IPS DF 6.9 (cell line): ENCODE measurements at regions not wholly inside any gene's neighbourhood (a gene's known extent, or its start where the extent isn't known, plus 50 kb on each side); places are given as distances from the start of the nearest gene placed in this dataset.

Source experiments
- DNase-seq: peaks from one replicate; pipeline ENCODE4 v3.0.0-alpha.2; 2013; ENCODE audit warnings: low read depth, low spot score
- H3K27ac ChIP-seq: one replicate; pipeline ENCODE4 v1.5.1; 2013; ENCODE audit warnings: low read length, control low read depth
- H3K27me3 ChIP-seq: 2 replicates; pipeline ENCODE4 v1.6.1; 2013; ENCODE audit warnings: mild to moderate bottlenecking, low read length; ENCODE audit not compliant: control insufficient read depth, insufficient read depth
- H3K36me3 ChIP-seq: 2 replicates; pipeline ENCODE4 v1.6.1; 2013; ENCODE audit warnings: low read length; ENCODE audit not compliant: control insufficient read depth, insufficient read depth
- H3K4me1 ChIP-seq: 2 replicates; pipeline ENCODE4 v1.6.1; 2013; ENCODE audit warnings: low read length; ENCODE audit not compliant: control insufficient read depth, insufficient read depth
- H3K4me3 ChIP-seq: 2 replicates; pipeline ENCODE4 v1.5.1; 2013; ENCODE audit warnings: mild to moderate bottlenecking, low read length
- H3K9me3 ChIP-seq: 2 replicates; pipeline ENCODE4 v1.6.1; 2013; ENCODE audit warnings: low read length, inconsistent platforms; ENCODE audit not compliant: control insufficient read depth, insufficient read depth
- whole genome bisulfite sequencing: extraction: QIAGEN DNeasy Blood & Tissue Kit; methylation state at CpG from one replicate; pipeline ENCODE4 v1.1.7; 2013; ENCODE audit warnings: mixed read lengths, missing lambda C conversion rate; ENCODE audit not compliant: insufficient read length, insufficient coverage; 5-methylcytosine and 5-hydroxymethylcytosine counted together

- Histone ChIP-seq H3K27ac (no peak overlapping the region), H3K36me3 (no peaks in the 10 kb centered on the region), H3K4me1 (no peaks in the 10 kb centered on the region), H3K4me3 (no peak overlapping the region), H3K27me3 (no peaks in the 10 kb centered on the region), H3K9me3 (no peaks in the 10 kb centered on the region)
- no CpG with 5 or more reads among the region's 6 CpGs for WGBS
- no peak for DNase-seq
Observed at GRCh38 chr2:139293992-139294548, 513.9 kb upstream of the NXPH2 start.

GRCh38 chr2:139281124-139281523, 500.9 kb upstream of the NXPH2 start:
- Histone ChIP-seq H3K9me3 (no peaks in the 10 kb centered on the region), H3K27ac (no peak overlapping the region), H3K4me1 (no peaks in the 10 kb centered on the region), H3K36me3 (no peaks in the 10 kb centered on the region), H3K27me3 (no peaks in the 10 kb centered on the region), H3K4me3 (no peak overlapping the region)
- no CpG with 5 or more reads among the region's 2 CpGs for WGBS
- DNase-seq, result no peak

- no peaks in the 10 kb centered on the region for H3K36me3 ChIP-seq
- H3K4me1 ChIP-seq, result peaks cover 2% of the 10 kb centered on the region; the same call in 1 of the 2 replicates
- no peaks in the 10 kb centered on the region for H3K9me3 ChIP-seq
- H3K27ac ChIP-seq, result no peak overlapping the region
- WGBS, result no CpG with 5 or more reads among the region's 1 CpG
- no peak overlapping the region for H3K4me3 ChIP-seq
- no peak for DNase-seq
- no peaks in the 10 kb centered on the region for H3K27me3 ChIP-seq
Observed at GRCh38 chr2:139271879-139272278, 491.7 kb upstream of the NXPH2 start.

GRCh38 chr2:139271149-139271548, 491.0 kb upstream of the NXPH2 start:
- Histone ChIP-seq H3K9me3 (no peaks in the 10 kb centered on the region), H3K4me1 (peaks cover 2% of the 10 kb centered on the region; the same call in 1 of the 2 replicates), H3K27ac (no peak overlapping the region), H3K27me3 (no peaks in the 10 kb centered on the region), H3K36me3 (no peaks in the 10 kb centered on the region), H3K4me3 (no peak overlapping the region)
- DNase-seq, result no peak
- WGBS, result no CpG with 5 or more reads among the region's 2 CpGs

- Histone ChIP-seq H3K36me3 (no peaks in the 10 kb centered on the region), H3K9me3 (no peaks in the 10 kb centered on the region), H3K27me3 (no peaks in the 10 kb centered on the region), H3K4me1 (no peaks in the 10 kb centered on the region), H3K4me3 (no peak overlapping the region), H3K27ac (no peak overlapping the region)
- WGBS, result no CpG with 5 or more reads among the region's 2 CpGs
- no peak for DNase-seq
Observed at GRCh38 chr2:139260052-139260430, 479.9 kb upstream of the NXPH2 start.

- H3K9me3 ChIP-seq, result no peaks in the 10 kb centered on the region
- 100% methylated on average over 1 of the region's 5 CpGs for WGBS
- no peak overlapping the region for H3K27ac ChIP-seq
- no peaks in the 10 kb centered on the region for H3K27me3 ChIP-seq
- no peak for DNase-seq
- no peaks in the 10 kb centered on the region for H3K36me3 ChIP-seq
- H3K4me3 ChIP-seq, result no peak overlapping the region
- no peaks in the 10 kb centered on the region for H3K4me1 ChIP-seq
Observed at GRCh38 chr2:139259422-139260051, 479.3 kb upstream of the NXPH2 start.

GRCh38 chr2:139241286-139241685, 461.1 kb upstream of the NXPH2 start:
- Histone ChIP-seq H3K27me3 (no peaks in the 10 kb centered on the region), H3K9me3 (no peaks in the 10 kb centered on the region), H3K36me3 (no peaks in the 10 kb centered on the region), H3K27ac (no peak overlapping the region), H3K4me3 (no peak overlapping the region), H3K4me1 (no peaks in the 10 kb centered on the region)
- DNase-seq, result no peak
- no CpG with 5 or more reads among the region's 3 CpGs for WGBS

DNA sequence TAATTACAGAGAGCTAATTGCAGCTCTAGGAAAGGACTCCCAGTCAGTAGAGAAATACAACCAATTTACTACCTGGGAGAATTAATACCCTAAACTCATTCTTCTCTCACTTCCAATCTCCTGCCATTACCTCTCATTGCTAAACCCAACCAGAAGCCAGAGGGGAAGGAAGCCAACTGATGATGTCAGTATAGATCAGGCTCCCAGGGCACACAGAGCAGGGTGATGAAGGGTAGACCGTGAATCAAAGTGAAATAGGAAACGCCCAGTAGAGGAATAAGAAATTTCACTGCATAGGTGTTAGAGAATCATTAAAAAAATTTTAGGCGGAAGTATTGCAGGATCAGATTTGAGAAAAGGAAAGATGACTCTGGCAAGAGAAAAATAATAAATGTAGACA, 456.8 kb upstream of the NXPH2 start:
- no peaks in the 10 kb centered on the region for H3K9me3 ChIP-seq

GRCh38 chr2:139230881-139231280, 450.7 kb upstream of the NXPH2 start:
- no peak for DNase-seq
- Histone ChIP-seq H3K27me3 (no peaks in the 10 kb centered on the region), H3K27ac (no peak overlapping the region), H3K4me1 (no peaks in the 10 kb centered on the region), H3K4me3 (no peak overlapping the region), H3K9me3 (no peaks in the 10 kb centered on the region), H3K36me3 (no peaks in the 10 kb centered on the region)
- WGBS, result no CpG with 5 or more reads among the region's 5 CpGs

More for the DNA sequence above, 456.8 kb upstream of the NXPH2 start:
- Histone ChIP-seq H3K4me1 (no peaks in the 10 kb centered on the region), H3K4me3 (no peak overlapping the region), H3K27ac (no peak overlapping the region), H3K36me3 (no peaks in the 10 kb centered on the region), H3K27me3 (no peaks in the 10 kb centered on the region)
- no CpG with 5 or more reads among the region's 3 CpGs for WGBS
- no peak for DNase-seq

DNA sequence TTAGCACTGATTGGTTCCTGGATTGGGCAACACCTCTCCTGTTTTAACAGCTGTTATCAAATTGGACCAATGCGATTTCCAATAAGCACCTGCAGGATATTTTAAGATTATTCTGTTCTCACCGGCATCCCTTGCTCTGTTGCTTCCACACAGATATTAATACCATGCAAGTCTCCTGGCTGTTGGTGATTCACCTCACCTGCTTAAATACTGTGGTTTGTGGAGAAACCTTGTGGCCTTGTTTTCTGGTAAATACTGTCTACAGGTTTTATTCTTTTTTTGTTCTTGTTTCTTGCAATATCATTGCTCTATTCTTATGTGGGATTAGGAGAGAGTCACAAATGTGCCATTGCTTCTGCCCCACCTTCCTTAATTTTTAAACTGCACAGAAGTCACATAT, 448.1 kb upstream of the NXPH2 start:
- Histone ChIP-seq H3K36me3 (no peaks in the 10 kb centered on the region), H3K27me3 (no peaks in the 10 kb centered on the region), H3K9me3 (no peaks in the 10 kb centered on the region), H3K4me3 (no peak overlapping the region), H3K4me1 (no peaks in the 10 kb centered on the region), H3K27ac (no peak overlapping the region)
- no peak for DNase-seq
- WGBS, result no CpG with 5 or more reads among the region's 2 CpGs

DNA sequence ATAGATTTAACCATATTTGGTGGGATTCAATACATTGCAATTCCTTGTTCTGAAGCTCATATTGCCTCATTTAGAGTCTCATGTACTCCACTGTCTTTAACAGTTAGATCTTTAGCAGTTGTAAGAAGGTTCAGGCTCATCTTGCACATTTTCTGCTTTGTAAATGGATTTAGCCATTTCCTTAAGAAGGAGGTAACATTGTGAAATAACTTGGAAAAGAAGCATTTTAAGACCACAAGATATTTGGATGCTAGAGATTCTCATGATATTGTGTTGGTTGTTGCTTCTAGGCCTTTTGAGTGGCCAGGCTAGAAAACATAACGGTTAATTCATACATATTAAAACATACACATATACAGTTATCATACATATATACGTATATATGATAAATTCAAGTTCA, 445.8 kb upstream of the NXPH2 start:
- H3K4me1 ChIP-seq, result no peaks in the 10 kb centered on the region
- H3K4me3 ChIP-seq, result no peak overlapping the region
- no peak for DNase-seq
- WGBS, result no CpG with 5 or more reads among the region's 2 CpGs
- H3K9me3 ChIP-seq, result no peaks in the 10 kb centered on the region
- H3K27me3 ChIP-seq, result no peaks in the 10 kb centered on the region
- H3K27ac ChIP-seq, result no peak overlapping the region
- no peaks in the 10 kb centered on the region for H3K36me3 ChIP-seq
